Hepatocyte (in vitro differentiated cells): ENCODE measurements at regions not wholly inside any gene's neighbourhood (a gene's known extent, or its start where the extent isn't known, plus 50 kb on each side); places are given as distances from the start of the nearest gene placed in this dataset.

Experiments
- CTCF ChIP-seq: fragments of 200-600 bp; sonication (generic); IDR thresholded peaks from 2 replicates; pipeline ENCODE4 v1.5.1; 2016; ENCODE audit warnings: antibody characterized with exemption, mild to moderate bottlenecking; ENCODE audit not compliant: poor library complexity
- EZH2 ChIP-seq: fragments of 200-600 bp; sonication (generic); IDR thresholded peaks from 2 replicates; pipeline ENCODE4 v1.6.1; 2016; ENCODE audit warnings: antibody characterized with exemption, mild to moderate bottlenecking, borderline replicate concordance
- EZH2phosphoT487 ChIP-seq: fragments of 200-600 bp; sonication (generic); IDR thresholded peaks from one replicate; pipeline ENCODE4 v1.6.1; 2018; ENCODE audit warnings: antibody characterized with exemption, mild to moderate bottlenecking, low read depth, moderate library complexity; ENCODE audit not compliant: unreplicated experiment, severe bottlenecking

GRCh38 chr18:56139792-56140254 is 498.6 kb downstream of the TXNL1 start:
- no peak for TF ChIP-seq CTCF
- no peak for TF ChIP-seq EZH2phosphoT487
- TF ChIP-seq EZH2: no peak
